ENCODE measurements at regions not wholly inside any gene's neighbourhood (a gene's known extent, or its start where the extent isn't known, plus 50 kb on each side); places are given as distances from the start of the nearest gene placed in this dataset.
A peak's percentile ranks its signal among the peaks of the same experiment; 100 is the strongest.

DNA sequence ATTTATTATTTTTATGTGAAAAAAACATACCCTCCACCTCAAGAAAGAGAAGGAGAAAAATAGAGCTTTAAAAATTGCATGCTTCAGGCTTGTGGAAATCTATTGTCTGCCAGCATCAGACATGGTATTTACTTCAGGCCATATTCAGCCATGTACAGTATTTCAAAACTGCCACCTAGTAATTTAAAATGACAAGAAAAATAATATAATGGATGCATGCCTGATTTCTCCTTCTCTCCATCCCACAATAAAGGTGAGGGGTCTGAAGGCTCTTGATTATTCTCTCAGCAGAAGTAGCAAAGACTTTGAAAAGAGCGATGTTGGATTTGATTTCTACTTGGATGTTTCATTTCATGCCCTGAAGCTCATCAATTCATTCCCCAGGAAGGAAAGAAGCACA is 250.7 kb downstream of the TBC1D4 start:
- DNase-seq = no peak

DNA sequence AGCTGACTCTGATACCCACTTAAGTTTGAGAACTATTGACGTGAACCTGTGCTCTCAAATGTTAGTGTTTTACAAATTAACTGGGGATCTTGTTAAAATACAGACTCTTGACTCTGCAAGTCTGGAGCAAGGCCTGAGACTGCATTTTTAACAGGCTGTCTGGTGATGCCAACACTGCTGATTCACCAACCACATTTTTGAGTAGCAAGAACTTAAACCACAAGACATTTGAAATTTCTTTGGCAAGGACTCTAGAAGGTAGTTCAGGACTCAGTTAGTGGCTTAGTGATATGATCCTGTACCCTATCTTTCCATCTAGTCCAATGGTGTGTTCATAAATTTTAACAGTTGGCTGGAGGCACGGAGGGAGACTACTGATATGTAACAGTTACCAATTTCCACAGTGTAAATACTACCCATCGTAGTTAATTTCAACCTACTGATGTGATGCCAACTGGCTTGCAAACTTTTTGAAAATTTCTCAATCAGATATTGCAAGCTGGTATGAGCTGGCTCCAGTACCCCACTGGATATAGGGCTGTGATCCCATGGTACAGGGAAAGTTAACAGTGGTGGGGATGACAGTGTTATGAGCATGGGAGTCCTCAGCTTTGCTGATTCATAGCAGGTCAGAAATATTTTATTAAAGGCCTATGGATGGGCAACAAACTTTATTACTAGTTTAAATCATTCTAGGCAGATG is 255.1 kb downstream of the TBC1D4 start:
- DNase-seq = no peak

DNA sequence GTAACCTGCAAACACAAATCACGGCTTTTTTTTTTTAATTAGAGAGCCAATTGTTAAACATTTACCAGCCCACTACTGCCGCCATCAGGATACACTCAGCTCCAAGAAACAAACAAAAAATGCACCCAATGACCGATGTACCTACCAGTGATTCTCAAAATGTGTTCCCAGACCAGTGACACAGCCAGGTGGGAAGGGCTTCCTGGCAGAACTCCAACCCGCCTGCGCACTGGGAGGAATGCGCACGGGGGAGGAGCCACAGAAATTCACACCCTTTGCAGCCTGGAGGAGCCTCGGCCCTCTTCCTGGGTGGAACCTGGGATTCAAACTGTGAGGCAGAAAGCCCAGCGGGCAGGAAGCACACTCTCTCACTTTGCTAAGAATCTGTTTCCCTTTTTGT is 255.9 kb downstream of the TBC1D4 start:
- no peak for DNase-seq

DNA sequence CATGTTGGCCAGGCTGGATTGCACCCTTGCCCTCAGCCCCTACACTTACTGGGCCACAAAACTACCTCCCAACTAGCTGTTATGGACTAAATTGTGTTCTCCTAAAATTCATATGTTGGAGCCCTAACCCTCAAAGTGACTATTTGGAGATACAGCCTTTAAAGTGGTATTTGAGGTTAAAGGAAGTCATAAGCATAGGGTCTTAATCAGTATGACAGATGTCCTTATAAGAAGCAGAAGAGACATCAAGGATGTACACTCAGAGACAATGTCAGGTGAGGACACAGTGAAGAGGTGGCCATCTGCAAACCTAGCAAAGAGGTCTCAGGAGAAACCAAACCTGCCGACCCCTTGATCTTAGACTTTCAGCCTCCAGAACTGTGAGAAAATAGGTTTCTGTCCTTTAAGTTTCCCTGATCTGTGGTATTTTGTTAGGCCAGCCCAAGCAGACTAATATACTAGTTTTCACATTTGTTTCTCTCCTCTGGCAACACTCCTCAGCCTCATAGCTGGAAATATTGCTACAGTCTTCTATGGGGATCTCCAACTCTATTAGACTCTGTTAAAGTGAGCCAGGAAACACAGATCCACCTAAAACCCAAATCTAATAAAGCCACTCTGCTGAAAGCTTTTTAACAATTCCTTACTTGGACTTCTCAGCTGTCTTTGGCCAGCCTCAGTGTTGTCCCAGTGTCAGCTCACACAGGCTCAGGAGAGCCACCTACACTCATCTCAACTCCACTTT is 256.5 kb downstream of the TBC1D4 start:
- DNase-seq = no peak

DNA sequence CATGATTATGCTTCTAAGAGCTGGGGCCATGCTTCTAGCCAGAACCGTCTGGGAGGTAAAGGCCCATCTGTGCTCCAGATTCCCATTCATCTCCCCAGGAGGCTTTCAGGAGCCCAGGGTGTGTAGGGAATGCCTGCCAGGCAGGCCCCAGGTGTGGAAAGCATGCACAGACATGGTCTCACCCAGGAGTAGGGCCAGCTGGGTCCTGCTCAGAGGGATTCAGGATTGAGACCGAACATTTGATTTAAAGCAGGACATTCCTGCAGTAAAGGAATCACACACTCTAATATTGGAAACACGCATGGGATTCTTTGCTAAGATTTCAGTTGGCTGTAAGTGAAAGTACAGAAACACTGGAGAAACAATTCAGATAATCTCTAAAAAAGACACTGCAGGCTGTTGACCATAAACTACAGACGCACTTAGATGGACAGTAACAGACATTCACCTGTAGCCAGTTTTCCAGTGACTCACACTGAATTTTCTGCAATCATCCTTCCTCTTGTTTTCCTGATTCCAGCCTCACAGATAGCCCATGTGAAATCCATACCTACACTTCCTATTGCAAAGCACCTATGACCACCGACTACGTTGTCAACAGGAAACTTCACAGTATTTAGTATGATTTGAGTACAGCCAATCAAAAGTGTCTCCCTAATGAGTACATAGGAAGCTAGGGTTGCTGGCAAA is 257.8 kb downstream of the TBC1D4 start:
- DNase-seq = no peak

DNA sequence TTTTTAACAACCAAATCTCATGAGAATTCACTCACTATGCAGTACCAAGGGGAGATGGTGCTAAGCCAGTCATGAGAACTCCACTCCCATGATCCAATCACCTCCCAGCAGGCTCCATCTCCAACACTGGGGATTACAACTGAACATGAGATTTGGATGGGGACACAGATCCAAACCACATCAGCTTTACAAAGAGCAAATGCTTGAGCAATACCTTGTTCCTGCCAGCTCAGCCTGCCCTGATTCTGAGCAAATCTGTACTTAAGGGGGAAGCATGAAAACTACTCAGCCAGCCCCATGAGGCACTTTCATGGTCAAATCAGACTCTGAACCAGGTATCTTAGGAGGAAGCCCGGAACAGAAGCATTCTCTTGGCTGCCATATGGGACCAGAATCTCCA is 259.9 kb downstream of the TBC1D4 start:
- no peak for DNase-seq

DNA sequence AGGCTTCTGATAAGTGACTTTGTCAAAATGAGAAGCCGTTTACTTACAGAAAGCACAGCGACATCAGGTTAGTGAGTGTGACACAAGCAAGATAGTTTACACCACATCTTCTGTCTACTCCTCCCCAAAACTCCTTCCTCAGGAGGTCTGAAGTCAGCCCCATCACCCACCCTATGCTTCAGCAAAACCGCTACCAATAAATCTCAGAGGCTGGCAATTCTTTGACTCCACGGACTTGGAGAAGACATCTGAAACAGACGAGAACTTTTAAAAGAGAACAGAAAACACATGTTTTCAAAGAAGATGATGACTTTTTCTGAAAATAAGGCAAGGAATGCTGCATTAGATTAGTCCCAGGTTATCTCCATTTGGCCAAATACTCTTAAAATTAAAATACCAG is 261.1 kb downstream of the TBC1D4 start:
- no peak for DNase-seq

DNA sequence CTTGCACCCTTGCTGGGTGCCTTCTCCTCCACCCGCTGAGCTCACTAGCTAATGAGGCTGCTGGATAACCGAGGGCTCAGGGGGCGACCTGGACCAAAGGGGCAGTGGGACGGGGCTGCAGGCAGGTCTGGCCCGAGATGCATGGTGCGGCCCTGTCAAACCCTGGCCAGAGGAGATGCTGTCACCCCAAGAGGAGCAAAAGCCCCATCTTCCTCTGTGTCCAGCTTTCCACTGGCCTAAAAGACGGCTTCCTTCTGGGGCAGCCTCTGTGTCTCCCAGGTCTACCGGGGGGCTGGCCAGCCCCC is 261.8 kb downstream of the TBC1D4 start:
- no peak for DNase-seq

DNA sequence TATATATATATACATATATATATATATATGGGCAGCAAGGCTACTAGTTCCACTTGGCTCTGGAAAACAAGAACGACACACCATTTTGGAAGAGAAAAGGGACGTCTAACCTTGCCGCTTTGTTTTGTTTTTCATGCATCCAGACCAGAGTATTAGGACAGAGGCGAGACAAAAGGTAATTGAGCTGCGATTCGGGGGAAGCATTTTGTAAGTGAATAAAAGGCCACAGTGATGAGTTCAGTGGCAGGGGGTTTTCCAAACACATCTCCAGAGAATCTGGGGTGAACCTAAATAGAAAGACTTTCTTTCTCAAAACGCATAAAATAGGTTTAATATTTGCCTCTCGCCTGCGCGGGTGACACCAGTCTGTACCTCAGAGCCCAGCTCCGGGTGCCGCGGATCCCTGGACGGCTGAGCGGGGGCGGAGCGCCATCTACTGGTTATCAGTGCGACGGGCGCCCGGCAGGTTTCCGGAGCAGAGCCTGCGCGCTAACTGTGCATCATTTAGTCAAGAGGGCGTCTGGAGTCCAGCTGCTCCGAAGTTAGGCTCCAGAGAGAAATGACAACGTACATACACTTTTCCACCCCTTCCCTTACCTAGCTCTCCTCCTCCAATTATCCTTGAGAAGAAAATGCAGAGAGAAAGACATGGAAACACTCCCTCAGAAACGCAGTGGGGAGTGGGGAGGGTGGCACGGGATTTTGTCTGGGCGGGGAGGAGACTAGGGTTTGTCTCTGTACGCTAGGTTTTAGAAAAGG is 262.3 kb downstream of the TBC1D4 start:
- DNase-seq = peak; percentile 88

DNA sequence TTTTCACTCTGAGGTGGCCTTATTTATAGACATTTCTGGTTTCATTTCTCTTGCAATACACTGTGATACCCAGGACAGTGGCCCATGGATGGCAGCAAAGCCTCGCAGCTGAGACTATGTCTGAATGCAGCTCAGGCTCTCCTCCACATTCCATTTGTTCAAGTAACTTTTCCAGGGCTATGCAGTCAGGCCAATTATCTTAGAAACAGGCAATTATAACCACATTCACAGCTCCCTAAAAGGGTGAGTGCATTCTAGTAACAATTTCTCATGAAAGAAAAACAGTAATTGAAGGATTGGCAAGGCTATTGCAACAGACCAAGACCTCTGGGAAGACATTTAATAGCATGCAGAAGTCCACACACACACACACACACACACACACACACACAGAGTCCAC is 264.0 kb downstream of the TBC1D4 start:
- no peak for DNase-seq

DNA sequence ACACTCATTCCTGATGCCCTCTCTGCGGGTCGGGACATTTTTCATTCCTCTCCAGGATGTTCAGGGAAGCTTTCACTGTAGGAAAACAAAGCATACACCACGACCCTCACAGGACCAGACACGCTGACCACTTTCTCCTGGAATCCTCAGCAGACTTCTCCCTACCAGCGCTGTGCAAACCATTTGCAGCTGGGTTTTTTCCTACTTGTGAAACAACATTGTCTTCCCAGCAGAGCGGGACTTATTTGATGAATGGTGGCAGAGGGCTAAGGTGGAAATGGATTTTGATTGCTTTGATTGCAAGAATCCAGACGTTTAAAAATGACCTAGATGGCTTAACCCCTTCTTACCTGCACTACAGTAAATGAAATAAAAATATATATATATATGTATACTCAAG is 265.9 kb downstream of the TBC1D4 start:
- DNase-seq = no peak

DNA sequence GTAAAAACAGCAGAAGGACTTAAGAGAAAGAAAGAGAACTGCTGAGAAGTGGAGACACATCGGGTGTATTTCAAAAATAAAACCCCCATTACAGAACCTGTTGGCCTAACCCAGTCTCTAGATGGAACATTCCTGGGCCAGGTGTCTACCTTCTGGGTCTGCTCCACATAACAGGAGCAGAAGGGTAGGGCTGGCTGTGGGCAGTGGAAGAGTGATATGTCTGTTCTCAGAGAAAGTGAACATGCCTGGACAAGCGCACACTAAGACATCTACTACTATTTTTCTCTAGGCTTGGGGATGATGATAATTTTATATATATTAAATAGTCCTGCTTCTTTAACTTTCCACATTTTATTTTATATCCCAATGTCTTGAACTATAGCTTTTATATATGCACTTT is 267.1 kb downstream of the TBC1D4 start:
- no peak for DNase-seq

DNA sequence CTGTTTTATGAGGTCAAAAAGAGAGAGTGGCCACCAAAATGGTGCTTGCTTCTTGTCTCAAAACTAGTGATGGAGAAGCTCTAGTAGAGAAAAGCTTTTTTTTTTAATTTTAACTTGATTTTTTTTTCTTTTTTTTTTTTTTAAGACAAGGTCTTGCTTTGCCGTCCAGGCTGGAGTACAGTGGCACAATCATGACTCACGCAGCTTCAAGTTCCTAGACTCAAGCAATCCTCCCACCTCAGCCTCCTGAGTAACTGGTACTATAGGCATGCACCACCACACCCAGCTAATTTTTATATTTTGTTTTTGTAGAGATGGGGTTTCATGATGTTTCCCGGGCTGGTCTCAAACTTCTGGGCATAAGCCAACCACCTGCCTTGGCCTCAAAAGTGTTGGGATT is 279.0 kb downstream of the TBC1D4 start:
- DNase-seq = no peak

DNA sequence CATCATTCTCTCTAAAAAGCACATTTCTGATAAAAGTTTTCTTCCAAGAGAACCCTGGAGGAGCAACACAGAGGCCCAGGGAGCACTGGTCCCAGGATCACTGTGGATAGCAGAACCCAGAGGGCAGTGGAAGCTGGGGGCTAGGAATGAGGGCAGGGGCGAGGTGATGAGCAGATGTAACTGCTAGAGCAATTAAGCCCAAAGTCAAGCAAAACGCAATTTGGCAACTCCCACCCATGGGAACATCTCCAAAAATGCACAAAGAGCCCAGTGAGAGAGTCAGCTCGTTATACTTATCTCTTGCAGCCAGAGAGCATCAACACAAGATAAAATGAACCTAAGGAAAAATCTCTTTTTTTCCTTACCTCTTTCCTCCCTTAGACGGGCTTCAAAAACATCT is 284.2 kb downstream of the TBC1D4 start:
- DNase-seq = no peak

DNA sequence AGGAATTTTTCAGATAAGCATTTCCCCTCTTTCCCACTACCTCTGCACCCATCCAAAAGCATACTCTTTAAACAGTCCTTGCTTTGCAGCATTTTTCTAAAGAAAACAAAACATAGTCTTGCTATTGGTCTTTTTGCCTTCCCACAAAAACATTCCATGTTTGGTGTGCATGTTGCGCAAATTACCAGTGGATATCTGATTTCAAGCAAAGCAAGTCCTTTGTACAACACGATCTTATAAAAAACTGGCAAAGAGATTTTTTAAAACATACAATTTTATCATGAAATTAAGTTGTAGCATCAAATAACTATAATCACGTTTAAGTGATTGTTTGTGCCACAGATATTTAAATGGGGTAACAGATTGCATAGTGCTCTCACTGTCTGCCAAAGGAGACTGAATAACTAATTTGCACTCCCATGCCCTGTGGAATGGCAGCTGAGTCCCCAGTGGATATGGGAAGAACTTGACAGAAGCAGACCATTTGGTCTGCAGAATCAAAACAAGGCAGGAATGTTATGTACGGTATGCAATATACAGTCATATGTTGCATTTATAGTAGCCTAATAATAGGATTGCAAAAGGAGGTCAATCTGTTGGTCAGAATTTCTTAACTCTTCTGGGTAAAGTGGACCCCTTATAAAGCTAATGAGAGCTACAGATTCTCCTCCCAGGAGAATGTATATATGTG is 285.7 kb downstream of the TBC1D4 start:
- DNase-seq = no peak

DNA sequence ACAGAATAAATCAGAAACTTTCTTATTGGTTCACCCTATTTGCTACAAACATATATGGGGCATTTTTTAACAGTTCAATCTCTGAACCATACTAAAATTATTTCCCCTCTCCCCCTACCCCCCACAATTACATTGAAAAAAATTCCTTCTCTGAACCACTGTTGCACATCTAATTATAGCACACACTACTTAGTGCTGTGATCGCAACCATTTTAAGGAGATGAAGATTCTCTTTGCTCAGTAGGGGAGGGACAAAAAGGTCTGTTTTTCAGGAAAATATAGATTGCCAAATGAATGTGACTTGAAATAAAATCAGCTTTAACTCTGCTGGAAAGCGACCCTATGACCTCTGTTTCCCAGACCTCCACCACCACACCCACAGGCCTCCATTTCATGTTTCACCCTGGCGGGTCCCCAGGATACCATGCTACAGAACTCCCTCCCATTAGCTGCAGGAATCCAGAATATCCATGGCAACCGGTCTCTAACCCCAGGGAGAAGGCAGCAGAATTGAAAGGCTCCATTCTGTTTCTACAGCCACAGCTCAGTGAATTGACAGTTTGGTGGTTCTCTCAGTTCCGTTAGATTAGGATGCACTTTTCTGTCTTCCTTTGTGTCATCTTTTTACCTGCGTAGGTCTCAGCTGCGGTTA is 286.3 kb downstream of the TBC1D4 start:
- no peak for DNase-seq

DNA sequence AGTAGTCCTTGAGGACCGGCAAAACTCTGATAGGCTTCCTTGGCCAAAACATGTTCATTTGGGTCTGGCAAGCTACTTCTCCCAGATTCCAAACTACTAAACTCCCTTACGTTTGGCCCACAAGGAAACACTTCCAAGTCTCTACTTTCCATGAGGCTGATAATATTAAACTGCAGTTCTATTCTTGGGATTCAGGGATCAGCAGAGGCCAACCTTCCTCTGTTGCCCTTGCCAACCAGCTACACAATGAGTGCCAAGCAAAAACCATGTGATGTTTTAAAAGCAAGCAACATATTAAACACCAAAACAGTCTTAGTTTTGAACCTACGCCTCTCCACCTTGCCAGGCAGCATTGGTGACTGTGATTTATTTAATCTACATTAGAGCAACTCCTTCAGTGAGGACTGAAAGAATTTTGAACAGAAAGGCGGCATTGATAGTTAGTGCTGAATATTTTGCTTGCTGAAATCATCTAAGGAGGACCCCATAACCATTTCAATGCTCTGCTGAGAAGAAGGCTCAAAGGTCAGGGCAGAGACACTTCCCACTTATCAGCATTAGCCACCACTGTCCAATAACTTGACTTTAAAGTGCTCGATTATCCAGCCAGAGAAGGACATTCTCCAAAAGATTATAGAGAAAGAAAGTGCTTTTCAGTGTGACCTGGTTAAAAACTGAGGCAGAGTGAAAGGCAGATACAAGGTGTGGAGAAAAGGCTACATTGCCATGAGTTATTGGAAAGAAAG is 287.1 kb downstream of the TBC1D4 start:
- no peak for DNase-seq

DNA sequence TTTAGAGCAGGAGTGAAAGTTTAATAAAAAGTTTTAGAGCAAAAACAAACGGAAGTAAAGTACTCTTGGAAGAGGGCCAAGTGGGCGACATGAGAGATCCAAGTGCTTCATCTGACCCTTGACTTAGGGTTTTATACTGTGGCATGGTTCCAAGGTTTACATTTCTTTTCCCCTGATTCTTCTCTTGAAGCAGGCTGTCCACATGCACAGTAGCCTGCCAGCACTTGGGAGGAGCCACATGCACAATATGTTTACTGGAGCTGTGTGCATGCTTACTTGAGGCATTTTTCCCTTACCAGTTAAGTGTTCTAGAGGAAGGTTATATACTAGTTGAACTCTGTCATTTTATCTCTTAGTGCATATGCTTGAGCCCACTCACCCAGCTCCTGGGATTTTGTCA is 295.6 kb downstream of the TBC1D4 start:
- DNase-seq = no peak

DNA sequence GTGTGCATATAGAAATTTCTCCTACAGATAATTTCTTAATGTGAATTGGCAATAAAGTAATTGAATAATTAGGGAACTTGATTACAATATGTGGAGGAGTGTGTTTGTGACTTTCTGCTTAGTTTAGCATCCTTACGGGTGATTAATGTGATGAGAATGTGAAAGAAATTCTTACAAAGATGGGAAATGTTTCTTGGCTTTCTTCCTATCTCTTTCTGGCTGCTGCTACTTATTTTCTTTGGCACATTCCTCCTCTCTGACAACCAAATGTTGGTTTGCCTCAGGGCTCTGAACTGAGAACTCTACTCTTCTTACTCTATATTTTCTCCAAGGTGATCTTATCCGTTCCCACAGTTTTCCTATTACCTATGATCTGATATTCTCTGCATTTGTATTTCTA is 300.1 kb downstream of the TBC1D4 start:
- no peak for DNase-seq

DNA sequence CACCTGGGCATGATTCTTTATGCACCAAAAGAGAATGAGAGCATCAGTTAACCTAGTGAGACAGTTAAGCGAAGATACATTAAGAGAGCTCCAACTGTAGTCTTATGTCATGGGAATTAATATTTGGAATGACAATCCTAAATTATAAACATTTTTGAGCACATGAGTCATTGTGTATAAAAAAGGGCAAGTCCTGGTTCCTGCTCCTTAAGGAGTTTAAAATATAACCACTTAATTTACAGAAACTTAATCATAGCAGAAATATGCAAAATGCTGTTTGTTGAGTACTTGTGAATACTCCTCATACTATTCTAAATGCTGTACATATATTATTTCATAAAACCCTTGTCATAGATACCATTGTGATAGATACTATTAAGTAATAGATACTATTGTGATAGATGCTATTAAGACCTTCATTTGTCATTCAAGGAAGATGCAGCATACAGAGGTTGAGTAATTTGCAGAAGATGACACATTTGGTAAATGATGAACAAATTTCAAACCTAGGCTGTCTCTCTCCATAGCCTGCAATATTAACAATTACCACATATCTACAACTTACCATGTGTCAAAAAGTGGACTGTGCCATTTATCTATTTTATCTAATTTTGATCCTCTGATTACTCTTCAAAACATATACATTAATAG is 301.0 kb downstream of the TBC1D4 start:
- DNase-seq = no peak

DNA sequence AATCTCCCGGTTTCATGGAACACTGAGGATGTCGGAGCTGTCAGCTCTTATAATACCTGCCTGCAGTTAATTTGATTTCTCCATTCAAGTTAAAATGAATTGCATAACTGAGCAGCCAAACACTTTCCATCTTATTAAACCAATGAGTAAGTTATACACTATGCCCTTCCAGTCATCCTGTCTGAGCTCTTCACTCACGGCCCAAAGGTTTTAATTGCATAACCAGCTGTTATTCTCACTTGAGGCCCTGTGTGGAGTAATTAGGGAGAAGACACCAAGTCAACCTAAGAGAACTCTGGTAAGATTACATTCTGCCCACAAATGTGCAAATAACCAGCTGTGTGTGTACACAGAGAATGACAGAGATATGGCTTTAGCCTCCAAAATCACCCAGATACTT is 303.5 kb downstream of the TBC1D4 start:
- no peak for DNase-seq

All from activated T-cell treated with anti-CD3 and anti-CD28 coated beads, Interleukin-2, amount 50 U/mL, for 1 hour (primary cell).